Neuronal stem cell (in vitro differentiated cells): ENCODE measurements at regions not wholly inside any gene's neighbourhood (a gene's known extent, or its start where the extent isn't known, plus 50 kb on each side); places are given as distances from the start of the nearest gene placed in this dataset.

Source experiments
- DNase-seq: peaks from one replicate; pipeline ENCODE4 v3.0.0-alpha.2; 2013; ENCODE audit warnings: low spot score
- H2AFZ ChIP-seq: one replicate; pipeline ENCODE4 v1.6.1; 2013; ENCODE audit warnings: mild to moderate bottlenecking, low read length, inconsistent platforms
- H2AK5ac ChIP-seq: 2 replicates; pipeline ENCODE4 v1.6.1; 2013; ENCODE audit warnings: low read depth, mild to moderate bottlenecking, inconsistent platforms, low read length, moderate library complexity, mixed read lengths
- H2BK120ac ChIP-seq: 2 replicates; pipeline ENCODE4 v1.6.1; 2013; ENCODE audit warnings: low read depth, mild to moderate bottlenecking, inconsistent platforms, low read length, moderate library complexity, mixed read lengths
- H2BK12ac ChIP-seq: one replicate; pipeline ENCODE4 v1.6.1; 2013; ENCODE audit warnings: low read length, inconsistent platforms
- H2BK15ac ChIP-seq: 2 replicates; pipeline ENCODE4 v1.6.1; 2013; ENCODE audit warnings: mild to moderate bottlenecking, low read length, inconsistent platforms, mixed read lengths
- H2BK5ac ChIP-seq: one replicate; pipeline ENCODE4 v1.6.1; 2013; ENCODE audit warnings: inconsistent platforms, mild to moderate bottlenecking, low read length, moderate library complexity
- H3K14ac ChIP-seq: one replicate; pipeline ENCODE4 v1.6.1; 2013; ENCODE audit warnings: low read length, inconsistent platforms
- H3K18ac ChIP-seq: 2 replicates; pipeline ENCODE4 v1.6.1; 2013; ENCODE audit warnings: low read length, inconsistent platforms
- H3K23ac ChIP-seq: 2 replicates; pipeline ENCODE4 v1.6.1; 2013; ENCODE audit warnings: low read depth, mild to moderate bottlenecking, mixed read lengths, low read length, inconsistent platforms; ENCODE audit not compliant: poor library complexity
- H3K27ac ChIP-seq: replicated peaks from 3 replicates; pipeline ENCODE4 v1.5.1; 2013; ENCODE audit warnings: low read length, inconsistent platforms
- H3K27me3 ChIP-seq, 3 experiments: 2 replicates each; pipeline ENCODE4 v1.6.1; 2013; ENCODE audit warnings: low read length in 3 of 3, mild to moderate bottlenecking in 2 of 3, inconsistent platforms in 1 of 3, low read depth in 1 of 3, mixed read lengths in 1 of 3, moderate library complexity in 1 of 3; ENCODE audit not compliant: control insufficient read depth in 3 of 3, insufficient read depth in 3 of 3
- H3K36me3 ChIP-seq, 2 donors: replicated peaks in 1 of 2; 2 replicates each; pipeline ENCODE4 v1.6.1; 2013; ENCODE audit warnings: low read length in 2 of 2; ENCODE audit not compliant: control insufficient read depth in 2 of 2, insufficient read depth in 2 of 2
- H3K4ac ChIP-seq: 2 replicates; pipeline ENCODE4 v1.6.1; 2013; ENCODE audit warnings: inconsistent platforms, mild to moderate bottlenecking, low read length, moderate library complexity
- H3K4me1 ChIP-seq, 2 donors: 1 replicate in 1 of 2; 2 replicates in 1 of 2; pipeline ENCODE4 v1.6.1; 2013; ENCODE audit warnings: low read length in 2 of 2, low read depth in 1 of 2; ENCODE audit not compliant: control insufficient read depth in 2 of 2, insufficient read depth in 1 of 2
- H3K4me2 ChIP-seq: one replicate; pipeline ENCODE4 v1.6.1; 2013; ENCODE audit warnings: mild to moderate bottlenecking, low read length, inconsistent platforms; ENCODE audit not compliant: insufficient read depth, poor library complexity, severe bottlenecking
- H3K4me3 ChIP-seq, 2 donors: 2 replicates each; pipeline ENCODE4 v1.5.1; 2013; ENCODE audit warnings: low read length in 2 of 2, mild to moderate bottlenecking in 2 of 2, inconsistent platforms in 1 of 2, moderate library complexity in 1 of 2
- H3K79me1 ChIP-seq: one replicate; pipeline ENCODE4 v1.6.1; 2013; ENCODE audit warnings: low read depth, mild to moderate bottlenecking, inconsistent platforms, low read length, moderate library complexity
- H3K9ac ChIP-seq: one replicate; pipeline ENCODE4 v1.6.1; 2013; ENCODE audit warnings: mild to moderate bottlenecking, low read depth, low read length, inconsistent platforms; ENCODE audit not compliant: poor library complexity
- H3K9me3 ChIP-seq, 2 donors: replicated peaks in 1 of 2; 2 replicates each; pipeline versions ENCODE3 to v1.6.1; 2013; ENCODE audit warnings: low read length in 2 of 2, mild to moderate bottlenecking in 2 of 2, inconsistent platforms in 1 of 2, low read depth in 1 of 2, mixed read lengths in 1 of 2, moderate library complexity in 1 of 2; ENCODE audit not compliant: control insufficient read depth in 2 of 2, insufficient read depth in 1 of 2
- H4K8ac ChIP-seq: one replicate; pipeline ENCODE4 v1.6.1; 2013; ENCODE audit warnings: low read depth, mild to moderate bottlenecking, inconsistent platforms, low read length, moderate library complexity
- H4K91ac ChIP-seq: one replicate; pipeline ENCODE4 v1.6.1; 2013; ENCODE audit warnings: low read length, low read depth, mild to moderate bottlenecking, inconsistent platforms; ENCODE audit not compliant: poor library complexity
- WGBS, 2 donors: extraction: QIAGEN DNeasy Blood & Tissue Kit; methylation state at CpG; one replicate each; pipeline ENCODE4 v1.1.7; 2013; ENCODE audit warnings: missing lambda C conversion rate in 2 of 2, mixed read lengths in 1 of 2; ENCODE audit not compliant: insufficient read length in 2 of 2, insufficient replicate concordance in 1 of 2; ENCODE audit errors: extremely low coverage in 2 of 2; 5-methylcytosine and 5-hydroxymethylcytosine counted together

- Histone ChIP-seq H3K27ac (no peak overlapping the region), H3K4me1 (no peaks in the 10 kb centered on the region)
These were observed 113.4 kb upstream of the RAB27B start for GRCh38 chr18:54714851-54715250.

GRCh38 chr18:54716586-54716985, 111.7 kb upstream of the RAB27B start:
- DNase-seq: no peak
- Histone ChIP-seq H3K4me3 (no peak overlapping the region), H4K8ac (no peak overlapping the region), H3K79me1 (no peaks in the 10 kb centered on the region), H2BK12ac (no peak overlapping the region), H3K36me3 (no peaks in the 10 kb centered on the region), H3K27ac (no peak overlapping the region), H3K9ac (no peak overlapping the region), H3K14ac (no peak overlapping the region), H2BK5ac (no peak overlapping the region), H3K18ac (no peak overlapping the region), H2BK15ac (no peak overlapping the region), H3K9me3 (no peaks in the 10 kb centered on the region), H3K4me2 (no peak overlapping the region), H3K4me1 (no peaks in the 10 kb centered on the region), H4K91ac (no peak overlapping the region), H3K27me3 (no peaks in the 10 kb centered on the region), H2AFZ (no peak overlapping the region), H3K23ac (no peak overlapping the region), H2AK5ac (no peak overlapping the region), H2BK120ac (no peak overlapping the region), H3K4ac (no peak overlapping the region)
- no CpG with 5 or more reads among the region's 2 CpGs for WGBS, 2 donors

More at GRCh38 chr18:54714851-54715250, 113.4 kb upstream of the RAB27B start:
- no peak overlapping the region for H3K14ac ChIP-seq
- no peak overlapping the region for H4K91ac ChIP-seq
- no peak overlapping the region for H2BK15ac ChIP-seq
- no peaks in the 10 kb centered on the region for H3K9me3 ChIP-seq
- no CpG with 5 or more reads among the region's 1 CpG for WGBS, 2 donors
- no peaks in the 10 kb centered on the region for H3K27me3 ChIP-seq
- H3K36me3 ChIP-seq: no peaks in the 10 kb centered on the region
- H3K4ac ChIP-seq: no peak overlapping the region
- H3K23ac ChIP-seq: no peak overlapping the region
- H2BK12ac ChIP-seq: no peak overlapping the region
- H3K4me2 ChIP-seq: no peak overlapping the region
- H3K18ac ChIP-seq: no peak overlapping the region
- no peak overlapping the region for H4K8ac ChIP-seq
- H3K9ac ChIP-seq: no peak overlapping the region
- no peaks in the 10 kb centered on the region for H3K79me1 ChIP-seq
- H2AK5ac ChIP-seq: no peak overlapping the region
- H2BK5ac ChIP-seq: no peak overlapping the region
- H2BK120ac ChIP-seq: no peak overlapping the region
- no peak overlapping the region for H2AFZ ChIP-seq
- DNase-seq: no peak
- H3K4me3 ChIP-seq: no peak overlapping the region

- Histone ChIP-seq H3K14ac (no peak overlapping the region), H3K18ac (no peak overlapping the region), H2AFZ (peak overlapping the region; percentile 2), H3K4me2 (no peak overlapping the region), H2AK5ac (no peak overlapping the region), H2BK120ac (no peak overlapping the region), H2BK15ac (no peak overlapping the region), H3K4me3 (no peak overlapping the region), H3K36me3 (no peaks in the 10 kb centered on the region), H3K79me1 (no peaks in the 10 kb centered on the region), H2BK5ac (no peak overlapping the region), H3K27me3 (no peaks in the 10 kb centered on the region), H3K4ac (no peak overlapping the region), H3K23ac (no peak overlapping the region), H4K8ac (no peak overlapping the region), H2BK12ac (no peak overlapping the region), H3K9me3 (no peaks in the 10 kb centered on the region), H3K4me1 (no peaks in the 10 kb centered on the region), H3K27ac (no peak overlapping the region), H3K9ac (no peak overlapping the region), H4K91ac (no peak overlapping the region)
- DNase-seq: no peak
- WGBS, 2 donors: no CpG with 5 or more reads among the region's 14 CpGs
These were observed 110.4 kb upstream of the RAB27B start for GRCh38 chr18:54717673-54718407.

GRCh38 chr18:54718408-54718773, 109.9 kb upstream of the RAB27B start:
- H2AK5ac ChIP-seq: no peak overlapping the region
- no peak overlapping the region for H2BK12ac ChIP-seq
- no peak overlapping the region for H3K14ac ChIP-seq
- H3K4ac ChIP-seq: no peak overlapping the region
- H3K4me2 ChIP-seq: no peak overlapping the region
- H2BK15ac ChIP-seq: no peak overlapping the region
- H3K27ac ChIP-seq: no peak overlapping the region
- H3K4me1 ChIP-seq: no peaks in the 10 kb centered on the region
- H3K27me3 ChIP-seq: no peaks in the 10 kb centered on the region
- H3K79me1 ChIP-seq: no peaks in the 10 kb centered on the region
- H3K9ac ChIP-seq: no peak overlapping the region
- no peak for DNase-seq
- no peak overlapping the region for H2BK5ac ChIP-seq
- no peak overlapping the region for H3K23ac ChIP-seq
- no peaks in the 10 kb centered on the region for H3K36me3 ChIP-seq
- no peak overlapping the region for H4K8ac ChIP-seq
- WGBS, 2 donors: no CpG with 5 or more reads among the region's 1 CpG
- H3K18ac ChIP-seq: no peak overlapping the region
- H3K4me3 ChIP-seq: no peak overlapping the region
- H4K91ac ChIP-seq: no peak overlapping the region
- no peaks in the 10 kb centered on the region for H3K9me3 ChIP-seq
- peak overlapping the region; percentile 2 for H2AFZ ChIP-seq
- no peak overlapping the region for H2BK120ac ChIP-seq
